NK-92 treated with Interleukin-12 subunit alpha and Interleukin-12 subunit beta, amount 100 ng/mL, for 24 hours (cell line): ENCODE measurements at regions not wholly inside any gene's neighbourhood (a gene's known extent, or its start where the extent isn't known, plus 50 kb on each side); places are given as distances from the start of the nearest gene placed in this dataset.
"Not testable (repeated sequence)": the region's sequence is repeated elsewhere in the genome, so short reads cannot be mapped to it uniquely, and the experiment has no call there.

Source experiments
- DNase-seq: peaks from one replicate; lab custom pipeline; 2025; lab: John Stamatoyannopoulos, UW

DNA sequence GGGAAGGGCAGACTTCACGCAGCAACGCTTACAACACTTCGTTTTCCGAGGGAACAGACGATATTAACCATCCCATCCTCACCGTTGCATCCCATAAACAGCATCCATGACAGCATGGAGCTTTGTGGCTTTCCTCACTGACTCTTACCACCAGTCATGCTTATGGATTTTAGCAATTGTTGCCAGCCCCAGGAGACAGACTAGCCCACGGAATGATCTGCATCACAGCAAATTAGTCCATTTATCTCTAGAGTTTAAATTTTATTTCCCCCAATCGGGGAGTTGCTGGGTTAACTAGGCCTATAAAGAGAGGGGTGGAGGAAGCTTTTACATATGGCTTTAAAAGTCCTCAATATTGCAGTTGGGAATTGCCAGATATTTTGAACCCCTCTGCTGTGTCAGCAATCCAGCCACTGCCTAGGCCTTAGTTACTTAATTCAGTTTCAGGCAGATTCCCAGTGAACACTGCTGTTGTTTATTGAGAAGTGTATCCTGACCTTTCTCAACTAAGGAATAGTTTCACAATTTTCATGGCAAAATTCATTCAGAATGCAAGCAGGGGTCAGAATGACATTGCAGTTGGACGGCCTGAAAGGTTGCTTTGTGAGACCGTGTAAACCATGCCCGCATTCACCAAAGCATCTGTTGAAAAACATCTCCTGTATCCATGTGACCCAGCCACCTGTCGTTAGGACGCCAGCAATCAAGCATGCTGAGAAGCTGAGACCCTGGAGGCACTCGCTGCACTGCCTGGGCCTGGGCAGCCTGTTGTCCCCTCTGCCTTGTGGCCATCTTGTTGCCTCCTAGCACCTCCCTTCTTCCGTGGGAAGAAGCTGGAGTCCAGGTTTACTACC is 397.4 kb upstream of the TPM1 start:
- DNase-seq = no peak

DNA sequence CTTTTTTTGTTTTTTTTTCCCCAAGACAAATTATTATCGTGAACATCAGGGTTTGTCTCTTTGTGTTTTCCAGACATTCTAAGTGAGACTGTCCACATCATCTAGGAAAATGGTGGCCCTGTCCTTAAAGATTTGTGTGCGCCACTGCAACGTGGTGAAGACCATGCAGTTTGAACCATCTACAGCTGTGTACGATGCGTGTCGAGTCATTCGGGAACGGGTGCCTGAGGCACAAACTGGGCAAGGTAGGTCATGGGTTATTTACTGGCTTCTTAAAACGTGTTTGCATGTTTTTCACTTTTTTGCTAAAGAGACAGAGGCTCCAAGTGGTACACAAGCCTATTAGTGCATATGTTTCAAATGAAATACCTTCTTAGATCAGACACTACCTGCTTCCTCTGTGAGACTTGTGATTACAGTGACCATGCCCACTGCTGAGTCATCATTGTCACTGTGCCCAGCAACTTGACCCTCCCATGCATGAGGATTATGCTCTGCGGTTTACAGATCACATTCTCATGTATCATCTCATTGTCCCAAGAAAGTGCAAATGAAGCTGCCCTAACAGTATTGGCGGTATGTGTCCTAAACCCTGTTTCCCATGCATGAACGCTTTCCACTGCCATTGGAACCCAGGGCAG is 395.2 kb upstream of the TPM1 start:
- no peak for DNase-seq

- DNase-seq = no peak
These were observed 394.6 kb upstream of the TPM1 start for GRCh38 chr15:62647843-62648505.

- DNase-seq = no peak
These were observed 393.6 kb upstream of the TPM1 start for GRCh38 chr15:62648954-62649353.

DNA sequence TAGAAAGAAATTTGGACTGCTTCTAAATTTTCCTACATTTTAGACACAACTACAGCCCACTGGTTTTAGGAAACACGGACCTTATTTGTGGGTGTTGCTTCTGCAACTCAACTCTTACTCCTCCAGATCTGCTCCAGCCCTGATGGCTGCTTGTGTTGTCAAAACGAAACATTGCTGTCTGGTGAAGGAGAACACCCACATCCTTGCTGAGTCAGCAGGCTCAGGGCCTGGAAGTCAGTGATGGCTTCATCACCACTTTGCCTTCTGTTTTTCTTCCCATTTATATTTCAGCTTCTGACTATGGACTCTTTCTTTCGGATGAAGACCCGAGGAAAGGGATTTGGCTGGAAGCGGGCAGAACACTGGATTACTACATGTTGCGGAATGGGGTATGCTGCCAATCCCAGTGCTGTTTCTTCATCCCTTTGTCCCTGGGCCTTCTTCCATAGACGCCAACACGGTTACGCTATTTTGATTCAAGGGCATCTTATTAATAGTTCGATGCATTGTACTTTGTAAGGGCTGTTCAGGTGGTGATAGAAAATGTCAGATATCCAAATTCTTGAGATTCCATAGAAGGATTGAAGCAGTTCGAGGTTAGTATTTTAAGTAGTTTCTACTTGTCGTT is 392.6 kb upstream of the TPM1 start:
- no peak for DNase-seq

- DNase-seq = no peak
These were observed 389.4 kb upstream of the TPM1 start for GRCh38 chr15:62653122-62653521.

DNA sequence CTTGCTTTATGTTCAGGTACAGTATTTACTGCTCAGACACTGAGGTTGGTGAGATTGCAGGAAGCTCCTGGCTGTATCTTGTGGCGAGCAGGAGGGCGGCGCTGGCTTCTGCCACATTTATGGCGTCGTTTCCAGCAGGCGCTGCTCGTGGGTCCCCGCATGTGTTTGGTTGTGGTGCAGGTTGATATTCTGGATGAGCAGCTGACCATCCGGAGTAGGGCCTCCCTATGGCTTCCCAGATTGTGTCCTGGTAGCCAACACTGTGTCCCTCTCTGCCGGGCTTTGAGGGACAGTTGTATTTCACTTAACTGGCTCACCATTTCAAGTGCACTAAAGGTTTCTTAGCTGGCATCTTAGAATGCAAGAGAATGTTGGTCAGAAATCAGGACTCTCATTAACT is 386.5 kb upstream of the TPM1 start:
- DNase-seq = no peak

- not testable (repeated sequence) for DNase-seq
These were observed 385.0 kb upstream of the TPM1 start for GRCh38 chr15:62657501-62657900.

GRCh38 chr15:62658498-62658897 is 384.0 kb upstream of the TPM1 start:
- no peak for DNase-seq

DNA sequence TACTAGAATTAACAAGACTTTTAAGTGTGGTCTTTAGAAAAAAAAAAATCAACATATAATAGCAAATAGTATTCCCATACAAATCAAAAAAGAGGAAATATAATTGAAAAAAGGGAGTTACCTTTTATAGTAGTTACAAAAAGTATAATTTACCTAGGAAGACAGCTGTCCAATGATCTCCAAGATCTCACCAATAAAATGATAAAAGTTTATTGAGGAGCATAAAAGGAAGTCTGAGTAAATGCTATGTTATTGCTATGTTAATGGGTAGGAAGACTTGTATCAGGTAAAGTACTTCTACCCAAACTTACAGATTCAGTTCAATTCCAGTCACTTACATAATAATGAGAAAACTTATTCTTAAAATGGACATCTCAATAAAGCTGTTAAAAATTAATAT is 379.0 kb upstream of the TPM1 start:
- no peak for DNase-seq

DNA sequence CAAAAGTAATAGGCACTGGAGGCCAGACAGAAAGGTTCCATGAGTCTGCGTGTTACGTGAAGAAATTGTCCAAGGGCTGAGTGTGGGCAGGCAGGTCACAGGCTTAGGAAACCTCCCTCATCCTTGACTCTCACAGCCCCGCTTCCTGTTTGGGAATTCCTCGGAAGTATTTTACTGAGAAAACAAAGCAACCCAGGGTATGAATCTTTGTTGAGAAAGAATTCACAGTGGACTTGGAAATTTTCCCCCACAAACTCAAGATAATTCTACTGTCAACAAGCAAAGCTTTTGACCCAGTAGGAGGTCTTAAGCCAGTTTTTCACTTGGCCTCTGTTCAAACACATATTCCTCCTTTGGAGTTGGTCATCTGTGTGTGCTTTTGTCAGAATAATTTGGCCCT is 377.1 kb upstream of the TPM1 start:
- DNase-seq = no peak

- DNase-seq = no peak
These were observed 376.5 kb upstream of the TPM1 start for GRCh38 chr15:62666046-62666445.

- DNase-seq = no peak
These were observed 370.3 kb upstream of the TPM1 start for GRCh38 chr15:62672268-62672667.

GRCh38 chr15:62676891-62677290 is 365.7 kb upstream of the TPM1 start:
- DNase-seq = no peak

DNA sequence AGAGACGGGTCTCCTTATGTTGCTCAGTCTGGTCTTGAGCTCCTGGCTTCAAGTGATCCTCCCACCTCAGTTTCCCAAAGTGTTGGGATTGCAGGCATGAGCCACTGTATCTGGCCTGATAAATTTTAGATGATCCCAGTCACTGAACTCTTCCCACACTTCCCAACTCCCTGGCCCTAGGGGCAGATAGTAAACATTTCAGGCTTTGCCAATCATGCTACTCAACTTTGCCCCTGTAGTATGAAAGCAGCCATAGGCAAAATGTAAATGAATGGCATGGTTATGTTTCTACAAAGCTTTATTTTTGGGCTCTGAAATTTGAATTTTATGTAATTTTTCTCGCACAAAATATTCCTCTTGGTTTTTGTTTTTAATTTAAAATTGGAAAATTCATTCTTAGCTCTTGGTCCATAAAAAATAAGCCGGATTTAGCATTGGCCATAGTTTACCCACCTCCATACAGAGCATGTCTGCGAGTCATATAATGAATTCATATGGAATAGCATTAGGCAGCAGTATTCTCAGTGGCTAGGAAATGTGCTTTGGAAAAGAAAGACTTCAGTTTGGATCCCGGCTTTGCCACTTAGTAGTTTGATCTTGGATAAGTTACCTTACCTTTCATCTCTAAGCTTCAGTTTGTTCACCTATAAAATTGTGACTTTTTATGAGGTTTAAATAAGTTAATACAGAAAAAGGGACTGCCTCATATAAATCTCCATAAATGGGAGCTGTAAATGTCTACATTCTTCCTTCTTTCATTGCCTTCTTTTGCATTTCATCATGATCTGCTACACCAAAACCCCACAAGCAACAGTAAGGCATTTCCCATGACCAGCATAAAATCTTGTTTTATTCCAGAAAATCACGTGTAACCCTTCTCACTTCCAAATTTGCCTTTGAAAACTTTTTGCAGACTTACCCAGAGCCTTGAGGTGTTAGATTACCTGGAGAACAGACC is 360.3 kb upstream of the TPM1 start:
- DNase-seq = no peak

DNA sequence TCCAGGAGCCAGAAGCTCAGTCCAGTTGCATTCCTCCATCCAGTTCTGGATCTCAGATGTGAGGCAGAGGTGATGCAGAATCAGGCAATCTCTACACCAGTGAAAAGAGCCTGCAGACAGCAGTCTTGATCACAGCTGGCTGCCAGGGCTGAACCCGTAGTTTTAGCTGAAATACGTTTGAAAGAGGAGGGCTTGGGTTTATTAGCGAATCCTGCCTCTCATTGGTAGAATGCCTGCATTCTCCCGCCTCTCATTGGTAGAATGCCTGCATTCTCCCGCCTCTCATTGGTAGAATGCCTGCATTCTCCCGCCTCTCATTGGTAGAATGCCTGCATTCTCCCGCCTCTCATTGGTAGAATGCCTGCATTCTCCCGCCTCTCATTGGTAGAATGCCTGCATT is 359.4 kb upstream of the TPM1 start:
- DNase-seq = not testable (repeated sequence)

GRCh38 chr15:62684123-62684808 is 358.3 kb upstream of the TPM1 start:
- no peak for DNase-seq

DNA sequence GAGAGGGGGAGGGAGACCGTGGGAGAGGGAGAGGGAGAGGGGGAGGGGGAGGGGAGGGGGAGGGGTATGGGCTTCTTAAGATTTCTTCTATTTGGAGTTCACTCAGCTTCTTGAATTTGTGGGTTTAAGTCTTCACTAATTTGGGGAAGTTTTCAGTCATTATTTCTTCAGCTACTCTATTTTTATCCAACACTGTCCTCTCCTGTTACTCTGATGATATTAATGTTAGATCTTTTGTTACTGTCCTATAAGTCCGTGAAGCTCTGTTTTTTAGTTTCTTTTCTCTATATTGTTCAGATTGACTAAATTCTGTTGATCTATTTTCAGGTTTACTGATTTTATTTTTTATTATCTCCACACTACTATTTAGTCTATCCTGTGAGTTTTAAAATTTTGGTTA is 351.5 kb upstream of the TPM1 start:
- no peak for DNase-seq

DNA sequence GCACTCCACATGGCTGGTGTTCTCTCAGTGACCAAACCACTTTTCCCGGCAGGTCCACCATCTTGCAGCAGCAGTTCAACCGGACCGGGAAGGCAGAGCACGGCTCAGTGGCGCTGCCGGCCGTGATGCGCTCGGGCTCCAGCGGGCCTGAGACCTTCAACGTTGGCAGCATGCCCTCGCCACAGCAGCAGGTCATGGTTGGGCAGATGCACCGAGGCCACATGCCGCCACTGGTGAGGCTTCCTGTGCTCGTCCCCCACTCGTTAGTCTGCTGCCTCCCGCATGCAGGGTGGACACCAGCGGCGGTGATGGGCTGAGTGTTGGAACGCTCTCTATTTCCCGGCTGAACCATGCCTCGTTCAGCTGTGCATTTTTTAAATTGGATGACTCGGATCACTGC is 344.9 kb upstream of the TPM1 start:
- DNase-seq = no peak

DNA sequence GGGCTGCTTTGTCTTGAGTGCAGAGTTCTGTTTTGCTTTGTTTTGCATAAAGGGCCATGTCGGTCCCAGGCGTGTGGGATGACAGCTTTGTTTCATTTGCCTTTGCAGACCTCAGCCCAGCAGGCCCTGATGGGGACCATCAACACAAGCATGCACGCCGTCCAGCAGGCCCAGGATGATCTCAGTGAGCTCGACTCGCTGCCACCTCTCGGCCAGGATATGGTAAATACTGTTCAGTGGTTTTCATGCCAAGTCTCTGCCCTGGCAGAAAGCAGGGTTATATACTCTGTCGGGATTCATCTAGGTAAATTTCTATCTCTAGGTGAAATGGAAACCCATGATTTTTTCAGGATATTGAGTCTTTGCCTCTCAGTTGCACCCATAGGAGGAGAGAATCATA is 343.9 kb upstream of the TPM1 start:
- no peak for DNase-seq

DNA sequence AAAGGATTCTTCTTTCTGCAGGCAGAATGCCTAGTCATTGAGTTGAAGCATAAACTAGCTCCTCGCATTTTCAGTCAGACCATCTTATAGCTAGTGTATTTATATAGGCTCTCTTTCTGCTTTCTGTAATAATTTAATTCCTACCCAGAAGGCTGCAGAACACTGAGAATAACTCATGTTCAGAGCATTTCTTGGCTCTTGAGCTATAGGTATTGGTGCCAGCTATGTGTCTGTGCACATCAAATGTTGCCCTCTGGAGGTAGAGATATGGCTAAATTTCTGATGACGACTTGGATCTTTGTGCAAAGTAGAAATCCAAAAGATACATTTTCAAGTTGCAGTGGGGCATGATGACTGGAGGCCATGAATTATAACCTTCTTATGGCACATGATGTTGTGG is 336.2 kb upstream of the TPM1 start:
- DNase-seq = no peak
